T-helper 2 cell treated with Interferon-gamma antibody and Interleukin-4, amounts not matched to agents 100 ng/mL and 5 ng/mL, for 36 hours (primary cell): ENCODE measurements at regions not wholly inside any gene's neighbourhood (a gene's known extent, or its start where the extent isn't known, plus 50 kb on each side); places are given as distances from the start of the nearest gene placed in this dataset.

ENCODE experiments used
- intact Hi-C: fragments of 100-400 bp; cut with micrococcal nuclease; formaldehyde crosslinking; loops from one replicate; pipeline ENCODE4 v1.15.1; 2023

GRCh38 chr11:127898422-127899365 is 688.7 kb downstream of the ETS1 start:
- intact Hi-C loops, result no loop called here

- intact Hi-C loops, result no loop called here
Observed at GRCh38 chr11:127895776-127896175, 691.6 kb downstream of the ETS1 start.

DNA sequence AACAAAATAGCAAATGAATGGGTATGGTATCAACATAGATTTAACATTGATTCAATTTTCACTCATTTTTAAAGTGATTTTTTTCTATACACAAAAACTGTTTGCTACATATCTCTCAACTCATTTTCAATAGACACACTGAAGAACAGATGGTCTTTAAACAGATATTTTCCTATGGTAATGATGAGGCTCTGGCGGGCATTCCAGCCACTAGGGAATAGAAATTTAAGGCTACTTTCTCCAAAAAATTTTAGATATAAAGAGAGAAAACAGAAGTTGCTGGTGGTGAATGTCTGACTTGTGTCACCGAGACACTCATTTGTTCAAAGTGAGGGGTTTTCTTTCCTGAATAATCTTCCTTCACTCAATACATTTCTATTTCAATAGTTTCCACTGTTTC is 693.0 kb downstream of the ETS1 start:
- intact Hi-C loops, result no loop called here

DNA sequence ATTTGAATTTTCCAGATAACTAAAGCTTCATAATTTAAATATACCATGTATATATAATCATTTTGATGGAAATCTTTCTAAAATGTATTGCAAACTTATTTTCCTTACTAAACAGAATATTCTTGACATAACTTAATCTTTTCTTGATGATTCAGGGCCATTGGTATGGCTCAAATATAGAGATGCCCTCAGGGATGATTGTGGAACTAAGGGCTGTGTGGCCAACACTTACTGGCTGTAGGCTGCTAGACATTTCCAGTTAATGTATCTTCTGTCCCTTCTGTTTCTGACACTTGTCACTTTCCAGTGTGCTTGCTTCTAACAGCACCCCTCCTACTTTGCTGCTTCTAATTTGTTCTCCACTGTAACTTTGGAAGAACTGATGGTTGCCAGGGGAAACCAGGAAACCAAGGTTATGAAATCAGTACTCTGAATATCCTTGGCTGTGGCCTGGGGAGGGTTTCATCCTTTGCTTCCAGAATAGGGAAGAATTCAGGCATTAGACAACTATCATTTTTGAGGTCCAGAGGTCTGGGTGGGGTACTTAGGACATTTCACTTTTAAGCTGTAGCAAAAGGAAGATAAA is 697.2 kb downstream of the ETS1 start:
- intact Hi-C loops, result no loop called here

GRCh38 chr11:127888386-127888785 is 699.0 kb downstream of the ETS1 start:
- intact Hi-C loops, result no loop called here

DNA sequence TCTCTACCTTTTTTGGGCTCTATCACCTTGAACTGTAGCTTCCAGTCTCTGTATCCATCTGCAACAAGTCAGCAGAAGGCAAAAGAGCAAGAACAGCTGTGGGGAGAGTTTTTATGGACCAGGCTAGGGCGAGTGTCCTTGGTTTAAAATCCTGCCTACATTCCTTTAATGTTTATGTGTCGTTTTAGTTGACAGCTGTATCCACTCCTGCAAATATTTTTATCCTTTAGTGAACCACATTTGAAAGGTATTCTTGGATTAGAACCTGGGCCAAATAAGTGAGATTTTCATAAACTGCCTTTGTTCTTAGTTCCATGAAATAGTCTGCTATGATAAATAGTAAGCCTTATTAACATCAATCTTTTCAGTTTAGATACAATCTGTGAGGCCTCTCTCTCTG is 712.2 kb downstream of the ETS1 start:
- intact Hi-C loops, result no loop called here

DNA sequence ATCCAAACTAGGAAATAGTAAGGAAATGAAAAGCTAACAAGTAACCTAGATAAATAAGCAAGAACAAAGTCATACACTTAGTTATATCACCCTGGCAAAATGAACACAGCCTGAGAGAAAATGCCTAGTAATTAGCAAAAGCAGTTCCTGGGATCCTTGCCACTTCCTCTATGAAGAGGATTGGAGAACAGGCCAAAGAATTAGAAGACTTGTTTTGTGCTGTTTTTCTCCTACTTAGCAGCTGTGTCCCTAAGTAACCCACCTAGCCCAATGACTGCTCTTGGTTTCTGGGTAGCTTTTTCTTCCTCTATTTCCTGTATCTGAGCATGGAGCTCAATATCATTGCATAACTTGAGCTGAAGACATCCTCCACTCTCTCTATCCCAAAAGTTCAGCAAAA is 713.9 kb downstream of the ETS1 start:
- intact Hi-C loops, result no loop called here

DNA sequence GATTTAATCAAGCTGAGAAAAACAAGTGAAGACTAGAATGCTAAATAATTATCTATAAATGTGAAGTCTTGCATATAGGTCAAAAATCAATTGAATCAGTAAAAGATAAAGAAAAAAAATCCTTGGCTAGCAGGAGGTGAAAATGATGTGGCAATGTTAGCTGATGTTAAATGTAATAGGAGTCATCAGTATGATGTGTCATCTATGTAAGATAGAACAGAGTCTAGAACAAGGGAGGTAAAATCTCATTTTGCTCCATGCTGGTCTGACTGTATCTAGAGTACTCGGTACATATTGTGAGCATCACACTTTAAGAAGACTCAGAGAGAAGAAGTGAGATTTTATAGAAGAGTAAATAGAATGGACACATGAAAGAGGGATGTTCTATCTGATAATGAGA is 721.2 kb downstream of the ETS1 start:
- intact Hi-C loops, result no loop called here

DNA sequence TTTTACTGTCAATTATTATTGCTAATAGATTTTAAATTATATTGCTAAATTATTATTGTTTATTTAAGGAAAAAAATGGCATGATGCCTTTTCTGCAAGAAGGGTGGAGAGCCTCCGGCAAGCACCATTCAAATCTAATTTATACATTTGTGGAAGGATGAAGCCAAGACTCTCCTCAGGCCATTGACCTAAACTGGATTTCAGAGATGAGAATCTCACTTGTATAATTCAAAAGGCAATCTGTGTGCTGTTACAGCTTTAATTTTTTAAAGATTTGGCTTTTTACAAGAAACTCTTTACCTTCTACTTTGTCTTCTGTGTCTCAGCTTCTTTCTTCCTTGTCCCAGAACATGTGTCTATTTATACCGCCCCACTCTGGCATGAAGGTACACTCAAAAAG is 722.5 kb downstream of the ETS1 start:
- intact Hi-C loops, result no loop called here

- intact Hi-C loops, result no loop called here
Observed at GRCh38 chr11:127862406-127862805, 725.0 kb downstream of the ETS1 start.

- intact Hi-C loops, result loop anchor here (10.0 kb wide), 1 partner anchor 1355 kb away; no protein-coding TSS in a partner anchor
Observed at GRCh38 chr11:127859941-127860354, 727.4 kb downstream of the ETS1 start.

- intact Hi-C loops, result no loop called here
Observed at GRCh38 chr11:127844876-127845275, 742.5 kb downstream of the ETS1 start.

DNA sequence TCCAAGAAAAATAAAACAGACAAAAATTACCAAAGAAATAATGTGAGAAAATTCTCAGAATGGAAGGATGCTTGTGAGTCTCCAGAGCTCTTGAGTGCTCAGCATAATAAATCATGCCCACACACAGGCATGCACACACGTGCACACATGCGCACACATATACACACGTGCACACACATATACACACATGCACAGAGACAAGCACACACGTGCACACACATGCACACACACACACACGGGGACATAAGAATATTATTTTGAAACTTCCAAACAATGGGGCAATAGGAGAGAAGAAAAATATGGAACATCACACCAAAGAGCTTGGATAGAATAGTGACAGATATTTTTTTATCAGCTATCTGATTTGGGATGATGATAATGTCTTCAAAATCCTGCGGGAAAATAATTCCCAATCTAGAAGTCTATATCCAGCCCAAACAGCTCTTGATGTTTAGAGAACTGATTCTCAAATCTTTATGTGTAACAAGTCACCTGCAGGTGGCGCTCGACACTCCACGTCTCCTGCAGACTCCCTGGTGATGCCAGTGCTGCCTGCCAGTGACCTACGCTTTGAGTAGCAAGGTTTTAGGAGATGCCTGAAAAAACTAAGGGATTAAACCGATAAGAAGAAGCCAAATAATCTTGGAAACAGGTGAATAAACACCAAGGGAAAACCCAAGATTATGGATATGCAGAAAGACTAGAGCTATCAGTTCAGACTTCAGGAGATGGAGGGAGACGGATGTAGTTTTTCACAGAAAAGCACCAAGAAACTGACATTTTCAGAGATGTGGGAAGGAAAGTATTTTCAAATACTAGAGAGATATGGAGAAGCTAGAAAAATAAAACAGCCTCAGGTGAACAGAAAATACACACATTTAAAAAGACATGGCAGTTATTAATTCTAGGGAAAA is 743.6 kb downstream of the ETS1 start:
- intact Hi-C loops, result no loop called here

GRCh38 chr11:127825183-127825582 is 762.2 kb downstream of the ETS1 start:
- intact Hi-C loops, result no loop called here

GRCh38 chr11:127818625-127819024 is 768.7 kb downstream of the ETS1 start:
- intact Hi-C loops, result no loop called here

- intact Hi-C loops, result no loop called here
Observed at GRCh38 chr11:127816962-127817361, 770.4 kb downstream of the ETS1 start.

GRCh38 chr11:127815331-127815730 is 772.0 kb downstream of the ETS1 start:
- intact Hi-C loops, result no loop called here

- intact Hi-C loops, result no loop called here
Observed at GRCh38 chr11:127806501-127806900, 780.9 kb downstream of the ETS1 start.

DNA sequence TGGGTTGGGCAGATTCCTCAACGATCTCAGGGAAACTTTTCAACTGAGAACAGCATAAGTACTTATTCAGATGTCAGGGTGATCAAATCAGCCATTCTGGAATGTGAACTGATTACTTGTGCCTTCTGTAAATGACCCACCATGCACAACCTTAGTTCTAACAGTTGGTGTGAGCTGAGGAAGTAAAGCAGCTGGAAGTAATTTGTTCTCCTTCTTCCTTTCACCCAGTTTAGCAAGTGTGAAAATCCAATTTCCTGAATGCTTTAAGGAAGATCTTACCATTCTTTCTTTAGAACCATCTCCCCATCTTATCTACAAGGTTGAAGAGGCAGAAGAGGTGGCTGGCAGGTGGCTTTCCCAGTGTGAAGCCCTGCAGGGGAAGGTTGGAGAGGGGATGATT is 781.6 kb downstream of the ETS1 start:
- intact Hi-C loops, result no loop called here

- intact Hi-C loops, result no loop called here
Observed at GRCh38 chr11:127804747-127805400, 782.5 kb downstream of the ETS1 start.

DNA sequence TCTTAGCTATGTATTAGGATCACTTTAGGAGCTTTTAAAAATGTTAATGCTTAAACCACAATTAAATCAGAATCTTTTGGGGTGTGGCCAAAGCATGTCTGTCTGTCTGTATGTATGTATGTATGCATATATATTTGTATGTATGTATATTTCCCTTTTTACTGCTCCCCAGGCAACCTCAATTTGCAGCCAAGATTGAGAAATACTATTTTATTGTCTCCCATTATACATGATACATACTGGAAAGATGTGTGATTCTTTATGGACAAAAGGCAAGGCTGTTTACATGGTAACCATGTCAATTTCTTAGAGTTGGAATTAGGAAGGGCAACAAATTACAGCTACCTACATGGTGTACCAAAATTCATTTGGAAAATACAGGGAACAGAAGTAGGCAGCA is 783.6 kb downstream of the ETS1 start:
- intact Hi-C loops, result no loop called here
